CD14-positive monocyte (primary cell): ENCODE measurements at regions not wholly inside any gene's neighbourhood (a gene's known extent, or its start where the extent isn't known, plus 50 kb on each side); places are given as distances from the start of the nearest gene placed in this dataset.

Source experiments
- DNase-seq, 3 donors: peaks; one replicate each; pipeline ENCODE4 v3.0.0-alpha.2; 2011 to 2022
- H2AFZ ChIP-seq: 2 replicates; pipeline ENCODE4 v1.6.0; 2012; ENCODE audit warnings: mild to moderate bottlenecking, low read depth, low read length, inconsistent platforms; ENCODE audit not compliant: insufficient read depth, poor library complexity, severe bottlenecking
- H3K27ac ChIP-seq, 2 donors: 1 replicate in 1 of 2; 2 replicates in 1 of 2; pipeline ENCODE4 v1.5.1; 2012 to 2013; ENCODE audit warnings: low read length in 2 of 2, control low read depth in 1 of 2, inconsistent platforms in 1 of 2, low read depth in 1 of 2, mild to moderate bottlenecking in 1 of 2
- H3K27me3 ChIP-seq, 2 donors: one replicate each; pipeline versions ENCODE4 v1.6.0 to v1.6.1; 2011 to 2013; ENCODE audit warnings: low read length in 2 of 2; ENCODE audit not compliant: control insufficient read depth in 2 of 2, insufficient read depth in 2 of 2
- H3K36me3 ChIP-seq, 2 donors: replicated peaks in 1 of 2; 1 replicate in 1 of 2; 2 replicates in 1 of 2; pipeline versions ENCODE4 v1.5.1 to v1.6.1; 2012 to 2013; ENCODE audit warnings: low read length in 2 of 2, control low read depth in 1 of 2, inconsistent platforms in 1 of 2, mild to moderate bottlenecking in 1 of 2; ENCODE audit not compliant: insufficient read depth in 2 of 2, control insufficient read depth in 1 of 2
- H3K4me1 ChIP-seq, 2 donors: 1 replicate in 1 of 2; 2 replicates in 1 of 2; pipeline versions ENCODE4 v1.5.1 to v1.6.1; 2012 to 2013; ENCODE audit warnings: low read length in 2 of 2, control low read depth in 1 of 2, inconsistent platforms in 1 of 2, mild to moderate bottlenecking in 1 of 2, moderate library complexity in 1 of 2; ENCODE audit not compliant: insufficient read depth in 2 of 2, control insufficient read depth in 1 of 2
- H3K4me2 ChIP-seq: replicated peaks from 2 replicates; pipeline ENCODE3; 2012; ENCODE audit warnings: low read length, moderate library complexity, mild to moderate bottlenecking; ENCODE audit not compliant: poor library complexity, severe bottlenecking; ENCODE audit errors: extremely low read depth
- H3K4me3 ChIP-seq, 3 experiments: fragments of 200-600 bp in 1 of 3; sonication (generic) in 1 of 3; replicated peaks in 1 of 3; 1 replicate in 2 of 3; 2 replicates in 1 of 3; pipeline ENCODE4 v1.5.1; 2011 to 2013; ENCODE audit warnings: low read length in 3 of 3, mild to moderate bottlenecking in 3 of 3, control low read depth in 2 of 3, low read depth in 2 of 3, inconsistent platforms in 1 of 3, moderate library complexity in 1 of 3
- H3K79me2 ChIP-seq: 2 replicates; pipeline ENCODE4 v1.6.0; 2012; ENCODE audit warnings: mild to moderate bottlenecking, control low read depth, inconsistent platforms, low read length, moderate library complexity; ENCODE audit not compliant: insufficient read depth
- H3K9ac ChIP-seq: 2 replicates; pipeline ENCODE4 v1.6.0; 2017; ENCODE audit warnings: low read length, mild to moderate bottlenecking; ENCODE audit not compliant: insufficient read depth, poor library complexity, severe bottlenecking
- H3K9me3 ChIP-seq, 2 donors: replicated peaks in 1 of 2; 1 replicate in 1 of 2; 2 replicates in 1 of 2; pipeline versions ENCODE4 v1.5.1 to v1.6.1; 2012 to 2013; ENCODE audit warnings: low read length in 2 of 2, control low read depth in 1 of 2; ENCODE audit not compliant: control insufficient read depth in 1 of 2, insufficient read depth in 1 of 2
- H4K20me1 ChIP-seq: 2 replicates; pipeline ENCODE4 v1.6.0; 2012; ENCODE audit warnings: mild to moderate bottlenecking, low read length, control low read depth, moderate library complexity; ENCODE audit not compliant: insufficient read depth
- H3K27ac Mint-ChIP-seq, 7 donors: one replicate each; pipeline ENCODE4 v1.8.0; 2020; ENCODE audit warnings: mild to moderate bottlenecking in 7 of 7, mixed read lengths in 7 of 7, moderate library complexity in 6 of 7, inconsistent platforms in 2 of 7
- H3K27me3 Mint-ChIP-seq, 3 donors: one replicate each; pipeline ENCODE4 v1.8.0; 2021 to 2022; ENCODE audit warnings: low read depth in 3 of 3, mild to moderate bottlenecking in 3 of 3, mixed read lengths in 3 of 3, moderate library complexity in 3 of 3, inconsistent platforms in 1 of 3
- H3K36me3 Mint-ChIP-seq, 2 donors: one replicate each; pipeline ENCODE4 v1.8.0; 2020; ENCODE audit warnings: mixed read lengths in 2 of 2, inconsistent platforms in 1 of 2, mild to moderate bottlenecking in 1 of 2
- H3K4me1 Mint-ChIP-seq: one replicate; pipeline ENCODE4 v1.8.0; 2020; ENCODE audit warnings: mild to moderate bottlenecking, mixed read lengths
- H3K4me3 Mint-ChIP-seq, 2 donors: one replicate each; pipeline ENCODE4 v1.8.0; 2020; ENCODE audit warnings: mild to moderate bottlenecking in 2 of 2, mixed read lengths in 2 of 2, moderate library complexity in 1 of 2
- H3K9me3 Mint-ChIP-seq, 7 donors: one replicate each; pipeline ENCODE4 v1.8.0; 2020 to 2022; ENCODE audit warnings: mixed read lengths in 7 of 7, mild to moderate bottlenecking in 6 of 7, moderate library complexity in 6 of 7, inconsistent platforms in 2 of 7
- CTCF ChIP-seq: fragments of 200-600 bp; IDR thresholded peaks from one replicate; pipeline ENCODE4 v1.8.0; 2022; ENCODE audit warnings: antibody characterized with exemption, mild to moderate bottlenecking
- WGBS: methylation state at CpG from one replicate; pipeline ENCODE4 v1.1.5; 2013; ENCODE audit warnings: missing lambda C conversion rate; ENCODE audit not compliant: insufficient coverage; 5-methylcytosine and 5-hydroxymethylcytosine counted together
- intact Hi-C, 2 donors: fragments of 100-400 bp; cut with micrococcal nuclease; formaldehyde crosslinking; loops; one replicate each; pipeline versions ENCODE4 v1.15.0 to v1.15.1; 2023

GRCh38 chr2:237030382-237030781, 55.3 kb upstream of the COPS8 start:
- Histone ChIP-seq H3K4me3 (no peak overlapping the region), H3K9me3 (no peaks in the 10 kb centered on the region), H3K27ac (no peak overlapping the region), H3K4me1 (no peaks in the 10 kb centered on the region), H3K9ac (no peak overlapping the region), H3K79me2 (no peaks in the 10 kb centered on the region), H3K27me3 (no peaks in the 10 kb centered on the region), H3K4me2 (no peak overlapping the region), H2AFZ (no peak overlapping the region), H4K20me1 (no peaks in the 10 kb centered on the region), H3K36me3 (no peaks in the 10 kb centered on the region)
- peak overlapping the region in 1 of 7 donors; percentile 26 for H3K27ac Mint-ChIP-seq
- intact Hi-C loops, result no loop called here
- H3K36me3 Mint-ChIP-seq, result no peaks in the 10 kb centered on the region
- no peak for TF ChIP-seq CTCF
- H3K9me3 Mint-ChIP-seq, result no peaks in the 10 kb centered on the region
- H3K4me3 Mint-ChIP-seq, result no peak overlapping the region
- no peaks in the 10 kb centered on the region for H3K4me1 Mint-ChIP-seq
- peaks cover 0 to 5% (median 3%) of the 10 kb centered on the region in 3 donors for H3K27me3 Mint-ChIP-seq
- no peak for DNase-seq
- 94% methylated on average over 7 of the region's 8 CpGs for WGBS

- Histone ChIP-seq H3K4me3 (no peak overlapping the region), H4K20me1 (no peaks in the 10 kb centered on the region), H3K9me3 (no peaks in the 10 kb centered on the region), H2AFZ (no peak overlapping the region), H3K27me3 (no peaks in the 10 kb centered on the region), H3K36me3 (no peaks in the 10 kb centered on the region), H3K27ac (no peak overlapping the region), H3K4me2 (no peak overlapping the region), H3K4me1 (no peaks in the 10 kb centered on the region), H3K9ac (no peak overlapping the region), H3K79me2 (no peaks in the 10 kb centered on the region)
- Mint-ChIP-seq H3K27ac (no peak overlapping the region), H3K36me3 (no peaks in the 10 kb centered on the region), H3K4me1 (no peaks in the 10 kb centered on the region), H3K27me3 (peaks cover 0 to 11% (median 5%) of the 10 kb centered on the region in 3 donors), H3K9me3 (no peaks in the 10 kb centered on the region), H3K4me3 (peak overlapping the region in 1 of 2 donors; percentile 28)
- DNase-seq, result no peak
- WGBS, result 93% methylated on average over 2 of the region's 3 CpGs
- TF ChIP-seq CTCF, result no peak
- intact Hi-C loops, result no loop called here
Observed at GRCh38 chr2:237033536-237034060, 52.1 kb upstream of the COPS8 start.
